HG03135 (cell line): ENCODE measurements at regions not wholly inside any gene's neighbourhood (a gene's known extent, or its start where the extent isn't known, plus 50 kb on each side); places are given as distances from the start of the nearest gene placed in this dataset.

ENCODE experiments used
- ATAC-seq: cut with Tn5 transposase; IDR thresholded peaks from one replicate; pipeline ENCODE4 v1.9.1; 2021; ENCODE audit warnings: mild to moderate bottlenecking, moderate library complexity; ENCODE audit not compliant: unreplicated experiment

DNA sequence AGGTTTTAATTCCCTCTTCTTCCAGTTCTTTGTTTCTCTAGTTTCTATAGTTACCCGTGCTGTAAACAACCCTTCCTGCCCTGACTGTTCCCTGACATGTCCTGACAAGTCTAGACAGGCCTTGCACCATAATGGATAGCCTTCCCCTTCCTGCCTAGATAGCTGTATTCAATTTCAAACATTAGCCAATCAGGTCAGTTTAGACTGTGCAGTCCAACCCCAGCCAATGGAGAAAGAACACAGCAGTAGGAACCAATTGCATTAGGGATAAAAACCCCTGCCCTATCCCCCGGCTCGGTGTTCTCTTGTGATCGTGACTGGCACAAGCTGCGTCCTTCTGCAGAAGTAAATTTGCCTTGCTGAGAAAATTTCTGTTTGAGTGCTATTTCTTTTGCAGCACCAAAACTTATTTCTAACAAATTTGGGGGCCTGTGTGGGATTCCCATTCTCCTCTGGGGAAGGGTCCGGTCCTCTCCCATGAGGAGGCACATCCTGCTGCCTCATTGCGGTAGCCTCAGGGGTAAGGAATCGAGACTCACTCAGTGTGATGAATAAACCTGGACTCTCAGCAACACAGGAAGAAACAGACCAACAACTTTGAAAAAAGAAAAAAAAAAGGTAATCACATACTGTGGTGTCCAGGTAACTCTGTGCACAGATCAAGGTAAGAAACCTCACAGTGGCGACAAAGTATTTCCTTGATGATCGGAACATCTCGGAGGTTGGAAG, 248.7 kb upstream of the ECI2 start:
- ATAC-seq = no peak

DNA sequence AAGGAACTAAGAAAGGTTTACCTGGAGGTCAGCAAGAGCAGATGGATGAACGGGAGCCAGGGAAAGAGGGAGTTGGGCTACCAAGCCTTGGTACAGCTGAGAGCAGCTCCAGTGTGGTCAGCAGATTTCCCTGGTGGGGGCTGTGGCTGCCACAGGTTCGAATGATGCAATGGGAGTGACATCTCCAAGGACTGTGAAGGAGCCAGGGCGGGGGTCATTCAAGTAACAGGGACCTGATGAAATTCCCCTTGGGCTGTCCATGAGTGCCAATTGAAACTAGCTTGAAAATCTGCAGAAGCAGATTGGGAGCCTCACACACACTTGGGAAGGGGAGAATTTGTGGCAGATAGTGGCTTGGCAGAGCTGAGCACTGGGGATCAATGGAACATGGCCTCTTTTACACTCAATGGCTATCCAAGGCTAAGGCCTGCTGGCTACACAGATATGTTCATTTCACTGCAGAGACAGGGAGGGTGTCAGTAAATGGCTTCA, 247.0 kb upstream of the ECI2 start:
- no peak for ATAC-seq

DNA sequence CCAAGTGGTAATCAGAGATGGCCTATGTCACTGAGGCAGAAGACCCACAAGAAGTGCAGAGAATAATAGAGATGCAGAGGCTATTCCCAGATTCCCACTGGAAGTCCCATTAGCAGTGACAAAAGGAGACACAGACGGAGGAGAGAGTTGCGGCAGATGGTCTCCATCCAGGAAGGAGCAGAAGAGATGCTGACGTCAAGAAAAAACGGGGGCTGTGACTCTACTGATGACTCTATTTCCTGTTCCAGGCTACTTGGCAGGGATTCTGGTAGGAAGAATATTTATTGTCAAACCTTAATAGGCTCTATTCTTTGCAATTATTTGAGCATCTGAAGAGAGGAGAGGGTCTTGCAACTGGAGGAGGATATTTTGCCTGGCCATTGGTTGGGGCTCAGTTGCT, 246.0 kb upstream of the ECI2 start:
- no peak for ATAC-seq

DNA sequence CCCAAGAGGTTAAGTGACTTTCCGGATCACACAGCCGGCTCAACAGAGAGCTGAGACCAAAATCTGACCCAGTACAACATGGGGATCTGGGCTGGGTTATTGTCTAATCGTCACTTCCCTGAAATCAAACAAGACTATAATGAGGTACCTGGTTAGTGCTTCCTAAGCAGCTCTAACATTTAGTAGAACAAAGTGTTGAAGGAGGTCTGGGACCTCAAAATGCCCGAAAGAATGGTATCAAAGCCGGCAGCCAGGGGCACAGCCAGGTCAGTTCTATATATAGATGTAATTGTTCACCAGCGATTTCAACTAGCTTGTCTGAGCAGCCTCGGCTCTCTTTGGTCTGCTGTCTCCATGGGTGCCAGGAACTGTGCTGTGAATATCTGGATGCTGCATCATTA, 245.5 kb upstream of the ECI2 start:
- no peak for ATAC-seq

DNA sequence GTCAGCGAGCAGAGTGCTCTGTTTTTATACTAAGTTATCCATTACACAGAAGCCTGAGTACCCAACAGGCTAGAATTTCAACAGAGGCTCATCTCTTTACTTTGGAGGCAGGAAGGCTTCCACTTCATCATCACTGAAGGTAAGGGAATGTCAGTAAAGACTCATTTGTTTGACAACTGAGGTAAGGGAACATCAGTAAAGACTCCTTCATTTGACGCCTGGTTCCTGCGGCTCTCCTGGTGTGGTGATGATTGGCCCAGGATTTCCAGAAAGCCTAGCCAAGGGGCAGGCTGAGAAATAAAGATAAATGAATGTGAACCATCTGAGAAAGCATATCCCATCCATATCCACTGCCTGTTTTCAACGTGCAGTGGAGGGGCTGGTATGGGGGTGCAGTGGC, 244.6 kb upstream of the ECI2 start:
- no peak for ATAC-seq

DNA sequence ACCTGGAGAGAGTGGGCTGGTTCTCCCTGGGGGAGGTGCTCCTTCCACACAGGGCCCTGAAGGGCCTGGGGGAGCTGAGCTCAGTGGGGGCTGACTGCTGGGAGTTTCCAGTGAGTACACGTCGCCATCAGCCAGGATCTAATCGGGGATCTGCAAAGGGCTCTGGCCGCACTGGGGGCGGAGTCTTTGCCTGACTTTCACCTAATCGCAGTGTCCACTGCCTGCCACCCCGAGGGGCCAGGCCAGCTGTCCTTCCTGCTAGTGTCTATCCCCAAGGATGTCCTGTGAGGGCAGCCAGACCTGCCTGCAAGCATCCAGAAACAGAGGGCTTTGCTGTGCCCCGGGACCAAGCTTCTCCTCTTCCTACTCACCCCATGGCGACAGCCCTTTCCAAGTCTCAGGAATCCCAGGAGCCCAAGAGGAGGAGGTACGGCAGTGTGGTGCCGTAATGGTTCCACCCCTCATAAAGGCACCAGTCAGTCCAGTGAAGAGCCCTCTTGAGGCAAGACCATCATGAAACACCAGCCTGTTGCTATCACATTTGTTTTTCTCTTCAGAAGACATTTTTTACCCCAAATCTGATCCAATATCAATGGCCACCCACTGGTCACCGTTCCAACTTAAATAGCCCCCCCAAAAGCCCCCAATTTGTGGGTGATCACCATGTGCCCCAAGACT, 243.1 kb upstream of the ECI2 start:
- ATAC-seq = no peak

DNA sequence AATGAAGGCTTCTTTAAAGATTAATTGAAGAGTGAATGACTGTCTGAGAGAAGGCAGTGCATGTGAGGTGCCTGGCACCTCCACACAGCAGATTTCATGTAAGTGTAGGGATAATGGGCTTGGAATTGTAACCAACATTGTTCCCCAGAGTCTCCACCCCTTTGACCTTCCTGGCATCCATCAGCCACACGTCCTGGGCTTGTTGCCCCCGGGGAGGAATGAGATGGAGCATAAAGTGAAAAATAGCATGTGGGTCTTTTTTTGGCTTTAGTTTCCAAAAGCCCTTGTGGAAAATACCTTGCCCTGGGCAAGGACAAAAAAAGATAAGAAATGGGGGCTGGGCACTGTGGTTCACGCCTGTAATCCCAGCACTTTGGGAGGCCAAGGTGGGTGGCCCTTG, 242.2 kb upstream of the ECI2 start:
- no peak for ATAC-seq

DNA sequence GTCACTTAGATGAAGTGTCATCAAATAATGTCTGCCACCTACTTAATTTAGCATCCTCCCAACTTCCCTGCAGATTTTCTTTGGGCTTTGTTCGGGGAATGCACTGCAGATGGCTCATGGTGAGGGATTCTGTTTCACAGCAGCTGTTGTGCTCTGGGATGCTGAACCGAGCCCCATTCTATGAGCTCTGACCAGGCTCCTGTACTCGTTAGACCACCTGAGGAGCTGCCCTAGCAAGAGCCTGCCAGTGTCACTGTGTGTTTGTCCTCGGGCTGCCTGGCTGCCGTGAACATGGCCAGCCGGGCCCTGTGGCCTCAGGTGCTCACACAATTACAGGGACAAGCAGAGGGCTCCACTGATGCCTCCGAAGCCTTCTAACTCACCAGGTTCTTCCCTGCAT, 238.8 kb upstream of the ECI2 start:
- ATAC-seq = no peak

DNA sequence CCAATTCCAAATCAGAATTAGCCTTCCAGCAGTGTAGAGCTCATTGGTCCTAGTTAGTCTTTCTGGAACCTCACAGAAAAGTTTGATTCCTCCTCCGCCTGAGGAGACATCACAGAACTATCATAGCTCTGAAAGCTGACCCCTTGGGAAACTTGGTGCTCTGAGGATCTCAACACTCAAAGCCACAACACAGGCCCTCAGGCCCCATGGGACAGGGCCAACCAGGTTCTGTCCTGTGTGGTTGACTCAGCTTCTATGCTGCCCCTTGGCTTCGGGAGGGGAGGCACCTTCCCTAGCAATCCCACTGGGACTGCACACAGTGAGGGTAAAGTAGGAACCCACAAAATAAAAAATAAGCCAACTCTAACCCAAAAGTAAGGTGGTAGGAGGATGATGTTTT, 237.5 kb upstream of the ECI2 start:
- ATAC-seq = no peak

DNA sequence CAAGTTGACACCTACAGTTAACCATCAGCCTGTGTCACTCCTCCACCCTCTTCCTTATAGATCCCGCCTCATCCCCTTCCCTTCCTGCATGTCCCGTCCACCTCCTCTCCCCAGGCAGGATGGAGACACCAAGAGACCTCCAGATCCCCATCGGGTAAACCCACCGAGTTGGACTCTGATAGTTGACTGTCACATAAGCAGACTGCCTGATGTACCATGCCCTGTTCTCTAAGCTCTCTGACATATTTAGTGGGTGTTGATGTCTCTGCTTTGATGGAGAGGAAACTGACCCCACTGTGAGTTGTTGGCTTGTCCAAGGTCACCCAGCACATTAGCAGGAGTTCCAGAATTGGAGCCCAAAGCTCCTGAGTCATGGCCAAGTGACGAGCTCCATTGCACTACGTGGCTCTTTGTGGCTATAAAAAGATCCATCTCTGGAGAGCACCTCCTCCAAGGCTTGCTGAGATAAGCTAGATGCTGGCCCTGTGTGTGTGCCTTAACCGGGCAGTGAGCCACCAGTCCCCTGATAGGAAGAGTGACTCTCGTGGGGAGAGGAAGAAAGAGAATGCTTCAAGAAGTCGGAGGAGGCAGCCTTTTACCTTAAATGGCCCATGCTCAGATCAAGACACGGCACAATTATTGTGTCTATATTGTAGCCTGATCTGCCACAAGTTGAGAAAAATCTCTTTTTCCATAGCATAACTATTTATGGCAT, 236.0 kb upstream of the ECI2 start:
- ATAC-seq = no peak

DNA sequence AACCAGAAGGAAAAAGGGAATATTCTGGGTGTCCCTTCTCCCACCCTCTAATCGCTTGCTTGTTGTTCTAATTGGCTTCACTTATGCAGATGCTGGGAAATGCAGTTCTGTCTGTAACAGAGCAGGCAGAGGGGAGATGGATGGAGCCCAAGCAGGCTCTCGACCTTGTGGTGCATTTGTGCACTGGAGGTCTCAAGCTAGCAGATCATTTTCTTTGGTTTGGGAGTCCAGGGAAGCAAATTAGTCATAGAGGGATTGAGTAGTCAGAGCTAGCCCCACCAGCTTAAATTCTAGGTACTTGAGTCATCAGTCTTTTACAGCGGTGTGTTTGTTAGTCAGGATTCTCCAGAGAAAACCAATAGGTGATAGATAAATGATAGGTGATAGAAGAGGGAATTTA, 234.7 kb upstream of the ECI2 start:
- ATAC-seq = no peak

DNA sequence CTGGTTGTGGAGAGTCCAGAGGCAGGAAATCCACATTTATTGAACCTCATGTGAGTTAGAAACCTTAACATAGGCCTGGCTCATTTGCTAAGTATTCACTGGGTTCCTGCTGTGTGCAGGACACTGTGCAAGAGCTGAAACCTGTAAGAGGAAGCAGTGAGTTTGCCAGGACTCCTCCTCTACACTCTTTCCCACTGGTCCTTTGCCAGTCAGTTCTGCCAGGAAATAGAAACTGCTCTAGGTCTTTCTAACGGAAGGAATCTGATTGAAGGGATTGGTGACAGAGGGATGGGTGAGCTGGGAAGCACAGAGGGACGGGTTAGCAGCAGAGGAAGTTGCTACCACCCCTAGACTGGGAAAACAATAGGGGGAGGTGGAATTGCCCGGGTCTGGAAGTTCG, 234.2 kb upstream of the ECI2 start:
- no peak for ATAC-seq

DNA sequence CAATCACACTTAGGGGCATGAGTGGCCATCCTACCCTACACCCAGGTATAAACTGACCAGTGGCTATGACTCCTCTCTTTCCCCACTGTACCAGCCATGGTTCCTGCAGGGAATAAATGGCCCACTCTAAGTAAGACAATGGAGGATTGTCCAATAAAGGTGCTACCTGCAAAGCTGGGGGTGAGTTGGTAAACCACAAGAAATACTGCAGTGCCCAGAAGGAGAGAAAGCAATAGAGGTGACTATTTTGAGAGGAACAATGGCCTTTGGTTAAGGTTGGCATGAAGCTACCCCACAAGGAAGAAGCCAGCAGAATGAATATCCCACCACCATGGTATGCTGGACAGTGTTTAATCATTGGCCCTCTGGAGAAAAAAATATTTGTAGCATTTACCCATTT, 233.3 kb upstream of the ECI2 start:
- no peak for ATAC-seq

DNA sequence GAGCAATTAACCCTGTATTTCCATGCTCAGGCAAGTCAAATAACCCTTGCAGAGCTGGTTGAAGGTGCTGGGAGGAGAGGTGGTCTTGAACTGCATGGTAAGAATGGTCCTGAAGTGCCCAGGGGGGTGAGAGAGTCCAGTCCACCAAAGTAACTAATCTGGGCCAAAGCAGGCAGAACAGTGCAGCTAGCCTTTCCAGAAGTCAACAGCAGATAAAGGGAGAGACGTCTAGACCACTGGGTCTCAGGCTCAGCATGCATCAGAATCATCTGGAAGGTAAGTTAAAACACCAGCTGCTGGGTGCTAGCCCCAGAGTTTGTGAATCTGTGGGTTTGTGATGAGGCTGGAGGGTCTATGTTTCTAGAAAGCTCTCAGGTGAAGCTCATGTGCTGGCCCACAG, 232.3 kb upstream of the ECI2 start:
- ATAC-seq = no peak

DNA sequence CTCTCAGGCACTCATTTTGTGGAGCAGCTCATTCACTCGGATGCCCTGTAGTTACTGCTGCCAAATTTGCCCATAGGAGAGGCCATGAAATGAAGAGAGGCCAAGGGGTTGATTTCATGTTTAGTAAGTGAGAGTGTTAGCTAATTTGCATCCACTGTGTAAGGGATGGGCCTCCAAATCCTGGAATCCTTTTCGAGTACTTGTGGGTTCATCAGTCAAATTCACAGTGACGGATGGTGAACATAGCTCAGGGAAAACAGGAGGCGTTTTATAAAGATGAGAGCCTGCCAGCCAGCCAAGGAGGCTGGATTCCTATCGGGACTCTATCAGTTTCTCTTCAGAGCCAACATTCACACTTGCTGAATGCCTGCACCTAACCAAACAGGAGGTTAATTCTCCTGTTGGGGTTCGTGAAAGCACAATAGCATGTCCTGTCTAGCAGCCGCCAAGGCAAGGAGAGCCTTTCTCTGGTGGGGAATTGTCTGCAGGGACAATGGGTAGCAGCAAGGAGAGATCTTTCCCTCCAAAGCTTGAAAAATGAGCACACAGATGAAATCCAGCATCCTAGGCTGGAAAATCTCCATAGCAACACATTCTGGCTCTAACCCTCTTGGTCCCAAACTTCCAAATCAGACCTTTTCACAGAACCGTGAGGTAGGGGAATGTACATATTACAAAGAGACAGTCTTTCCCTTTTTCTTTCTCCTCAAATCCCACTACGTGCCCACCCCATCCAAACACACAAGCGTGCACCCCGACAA, 231.4 kb upstream of the ECI2 start:
- no peak for ATAC-seq

DNA sequence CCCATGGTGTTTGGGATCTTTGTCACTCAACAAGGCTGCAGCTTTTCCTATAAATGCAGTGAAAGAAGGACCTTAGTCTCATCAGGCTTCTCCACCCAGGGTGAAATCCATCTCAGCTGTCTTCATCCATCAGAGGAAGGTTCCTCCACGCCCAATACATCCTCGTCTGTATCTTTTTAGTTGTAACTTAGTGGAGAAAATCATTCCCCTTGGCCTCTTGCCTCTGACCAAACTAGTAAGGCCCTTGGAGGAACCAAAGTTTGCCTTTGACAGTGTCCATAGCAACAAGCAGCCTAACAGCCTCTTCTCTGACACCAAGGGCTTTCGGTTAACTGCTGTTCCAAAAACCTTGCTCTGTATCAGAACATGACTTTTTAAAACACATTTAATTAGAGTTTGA, 230.3 kb upstream of the ECI2 start:
- no peak for ATAC-seq

DNA sequence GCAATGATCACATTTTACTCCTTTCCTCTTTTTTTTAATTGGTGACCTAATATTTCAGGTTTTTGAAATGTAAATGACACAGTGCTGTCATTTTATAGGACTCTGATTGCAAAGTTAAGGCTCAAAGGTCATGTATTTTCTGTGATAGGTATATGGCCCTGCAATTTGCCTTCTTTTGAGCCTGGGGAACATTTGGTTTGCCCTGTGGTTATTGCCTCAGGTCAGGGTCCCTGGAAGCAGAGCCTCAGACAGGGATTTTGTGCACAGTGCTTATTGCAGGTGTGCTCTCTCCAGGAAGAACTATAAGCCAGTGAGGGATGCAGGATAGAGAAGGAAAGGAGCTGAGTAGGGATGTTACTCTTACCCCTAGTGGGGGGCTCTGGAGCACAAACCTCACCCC, 229.3 kb upstream of the ECI2 start:
- no peak for ATAC-seq

DNA sequence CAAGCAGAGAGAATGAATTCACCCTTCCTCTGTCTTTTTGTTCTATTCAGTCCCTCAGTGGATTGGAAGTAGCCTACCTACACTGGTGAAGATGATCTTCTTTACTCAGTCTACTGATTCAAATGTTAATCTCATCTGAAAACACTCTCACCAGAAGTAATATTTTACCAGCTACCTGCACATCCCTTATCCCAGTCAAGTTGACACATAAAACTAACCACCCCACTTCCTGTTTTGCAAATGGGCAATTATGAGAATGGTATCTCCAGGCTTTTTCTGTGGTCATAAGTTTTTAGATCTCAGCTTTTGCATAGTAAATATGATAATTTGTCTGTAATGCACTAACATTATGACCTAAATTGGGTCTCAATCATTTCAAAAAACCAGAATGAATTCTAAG, 228.8 kb upstream of the ECI2 start:
- no peak for ATAC-seq

DNA sequence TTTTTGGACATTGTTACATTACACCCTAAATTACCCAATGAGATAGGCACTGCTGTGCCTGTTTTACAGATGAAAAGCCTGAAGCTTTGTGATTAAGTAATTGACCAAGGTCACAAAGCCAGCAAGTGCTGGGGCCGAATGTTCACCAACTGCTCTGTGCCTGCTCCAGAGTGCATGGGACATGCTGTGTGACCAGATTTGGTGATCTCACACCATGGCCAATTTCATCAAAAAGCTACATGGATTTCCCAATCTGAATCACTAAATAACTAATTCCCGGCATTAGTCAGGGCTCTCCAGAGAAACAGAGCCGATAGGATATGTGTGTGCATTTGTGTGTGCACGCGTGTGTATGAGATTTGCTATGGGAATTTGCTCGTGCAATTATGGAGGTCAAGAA, 228.3 kb upstream of the ECI2 start:
- no peak for ATAC-seq

DNA sequence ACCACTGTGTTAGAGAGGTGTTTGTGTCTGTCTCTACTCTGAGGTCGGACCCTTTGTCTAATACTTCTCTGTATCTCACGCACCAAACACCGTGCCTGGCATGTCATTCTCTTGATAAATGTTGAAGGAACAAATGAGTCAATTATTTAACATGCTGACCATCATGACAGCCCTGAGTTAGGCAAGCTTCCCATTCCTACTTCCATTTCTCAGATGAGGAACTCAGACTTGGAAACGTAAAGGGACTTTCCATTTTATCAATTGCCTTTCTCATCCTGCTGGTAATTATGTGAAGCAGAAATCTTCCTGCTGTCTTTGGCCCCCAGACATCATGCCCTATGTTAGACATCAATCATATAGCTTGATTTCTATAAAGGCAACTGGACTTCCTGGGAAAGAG, 227.0 kb upstream of the ECI2 start:
- ATAC-seq = no peak

DNA sequence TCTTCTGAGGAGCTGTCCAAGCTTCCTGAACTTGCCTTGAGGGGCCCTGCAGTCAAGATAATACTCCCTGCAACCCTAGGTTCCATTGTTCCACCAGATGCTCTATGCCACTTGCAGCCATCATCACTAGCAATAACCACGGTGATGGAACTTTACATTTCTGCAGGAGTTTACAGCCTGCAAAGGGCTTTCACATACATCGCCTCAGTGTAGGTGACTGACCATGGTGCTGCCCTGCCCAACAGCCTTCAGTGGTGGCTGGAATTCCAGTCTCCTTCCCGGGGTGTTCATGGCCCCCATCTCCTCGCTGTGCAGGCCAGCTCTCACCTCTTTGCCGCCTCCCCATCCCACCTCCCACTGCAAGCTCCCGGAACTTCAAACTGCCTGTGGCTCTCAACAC, 225.5 kb upstream of the ECI2 start:
- no peak for ATAC-seq
